Kidney (tissue), 13 donors: ENCODE measurements at regions not wholly inside any gene's neighbourhood (a gene's known extent, or its start where the extent isn't known, plus 50 kb on each side); places are given as distances from the start of the nearest gene placed in this dataset.

ENCODE experiments used
- DNase-seq, 5 donors: peaks; one replicate each; pipeline ENCODE4 v3.0.0-alpha.2; 2013 to 2020
- FAIRE-seq: peaks from 2 replicates; lab custom pipeline; 2012; peaks lifted over from hg19 to GRCh38; lab: Jason Lieb, UNC
- H3K27ac ChIP-seq, 2 donors: one replicate each; pipeline ENCODE4 v1.7.0; 2013; ENCODE audit warnings: low read depth in 2 of 2, low read length in 2 of 2, inconsistent platforms in 1 of 2
- H3K27me3 ChIP-seq: one replicate; pipeline ENCODE4 v1.7.1; 2013; ENCODE audit warnings: low read length, inconsistent platforms; ENCODE audit not compliant: control insufficient read depth, insufficient read depth
- H3K36me3 ChIP-seq, 3 donors: one replicate each; pipeline versions ENCODE4 v1.7.0 to v1.7.1; 2013; ENCODE audit warnings: low read length in 3 of 3, control low read depth in 1 of 3, inconsistent platforms in 1 of 3; ENCODE audit not compliant: insufficient read depth in 3 of 3, control insufficient read depth in 2 of 3
- H3K4me1 ChIP-seq, 3 donors: one replicate each; pipeline versions ENCODE4 v1.7.0 to v1.7.1; 2013; ENCODE audit warnings: low read length in 3 of 3, inconsistent platforms in 1 of 3, low read depth in 1 of 3; ENCODE audit not compliant: control insufficient read depth in 2 of 3, insufficient read depth in 2 of 3
- H3K4me3 ChIP-seq, 3 donors: one replicate each; pipeline versions ENCODE4 v1.7.0 to v1.8.1; 2013; ENCODE audit warnings: low read length in 3 of 3, control low read depth in 1 of 3, inconsistent platforms in 1 of 3
- H3K9ac ChIP-seq, 3 donors: one replicate each; pipeline versions ENCODE4 v1.7.0 to v1.7.1; 2013; ENCODE audit warnings: low read length in 3 of 3, control low read depth in 1 of 3, inconsistent platforms in 1 of 3
- H3K9me3 ChIP-seq, 3 donors: one replicate each; pipeline versions ENCODE4 v1.7.0 to v1.7.1; 2013; ENCODE audit warnings: low read length in 3 of 3, control low read depth in 1 of 3, inconsistent platforms in 1 of 3; ENCODE audit not compliant: control insufficient read depth in 2 of 3, insufficient read depth in 1 of 3
- CTCF ChIP-seq: IDR thresholded peaks from 3 replicates; pipeline ENCODE4 v1.5.1; 2012; ENCODE audit warnings: mild to moderate bottlenecking, moderate library complexity, borderline replicate concordance; ENCODE audit not compliant: insufficient read depth; ENCODE audit errors: extremely low read depth
- intact Hi-C: fragments of 100-400 bp; cut with DNase I; formaldehyde crosslinking; loops from one replicate; pipeline ENCODE4 v1.11.1; 2022
- donor health status: control.
- donor health status: control.
- donor health status: control.
- donor health status: control.
- donor health status: control.
- donor health status: DM: yes; HTN: yes; CAD: no.
- donor health status: Normal renal cell carcinoma (clear cell type).

- Histone ChIP-seq H3K27me3 (no peaks in the 10 kb centered on the region), H3K36me3 (no peaks in the 10 kb centered on the region), H3K9ac (no peak overlapping the region), H3K27ac (no peak overlapping the region), H3K4me1 (no peaks in the 10 kb centered on the region), H3K9me3 (no peaks in the 10 kb centered on the region), H3K4me3 (no peak overlapping the region)
- no peak for TF ChIP-seq CTCF
- DNase-seq, result no peak
- intact Hi-C loops, result no loop called here
- no peak for FAIRE-seq
Observed at GRCh38 chr3:95302044-95302443, 1239.2 kb downstream of the NSUN3 start.

- no peaks in the 10 kb centered on the region for H3K4me1 ChIP-seq
- intact Hi-C loops, result no loop called here
- no peaks in the 10 kb centered on the region for H3K27me3 ChIP-seq
- H3K27ac ChIP-seq, result no peak overlapping the region
- no peak for TF ChIP-seq CTCF
- H3K36me3 ChIP-seq, result no peaks in the 10 kb centered on the region
- FAIRE-seq (no peak), DNase-seq (no peak)
- no peak overlapping the region for H3K9ac ChIP-seq
- no peaks in the 10 kb centered on the region for H3K9me3 ChIP-seq
- H3K4me3 ChIP-seq, result no peak overlapping the region
Observed at GRCh38 chr3:95310560-95310959, 1247.7 kb downstream of the NSUN3 start.

GRCh38 chr3:95311272-95311671 is 1248.4 kb downstream of the NSUN3 start:
- no peak for DNase-seq
- H3K9ac ChIP-seq, result no peak overlapping the region
- no peak overlapping the region for H3K4me3 ChIP-seq
- H3K4me1 ChIP-seq, result no peaks in the 10 kb centered on the region
- H3K27ac ChIP-seq, result no peak overlapping the region
- H3K36me3 ChIP-seq, result no peaks in the 10 kb centered on the region
- intact Hi-C loops, result no loop called here
- no peaks in the 10 kb centered on the region for H3K27me3 ChIP-seq
- no peak for FAIRE-seq
- H3K9me3 ChIP-seq, result no peaks in the 10 kb centered on the region
- TF ChIP-seq CTCF, result no peak

- Histone ChIP-seq H3K9me3 (no peaks in the 10 kb centered on the region), H3K4me1 (no peaks in the 10 kb centered on the region), H3K4me3 (no peak overlapping the region), H3K36me3 (no peaks in the 10 kb centered on the region), H3K27me3 (no peaks in the 10 kb centered on the region), H3K27ac (no peak overlapping the region), H3K9ac (no peak overlapping the region)
- FAIRE-seq (no peak), DNase-seq (no peak)
- TF ChIP-seq CTCF, result no peak
- intact Hi-C loops, result no loop called here
Observed at GRCh38 chr3:95312650-95313049, 1249.8 kb downstream of the NSUN3 start.
